ENCODE measurements at regions not wholly inside any gene's neighbourhood (a gene's known extent, or its start where the extent isn't known, plus 50 kb on each side); places are given as distances from the start of the nearest gene placed in this dataset.

DNA sequence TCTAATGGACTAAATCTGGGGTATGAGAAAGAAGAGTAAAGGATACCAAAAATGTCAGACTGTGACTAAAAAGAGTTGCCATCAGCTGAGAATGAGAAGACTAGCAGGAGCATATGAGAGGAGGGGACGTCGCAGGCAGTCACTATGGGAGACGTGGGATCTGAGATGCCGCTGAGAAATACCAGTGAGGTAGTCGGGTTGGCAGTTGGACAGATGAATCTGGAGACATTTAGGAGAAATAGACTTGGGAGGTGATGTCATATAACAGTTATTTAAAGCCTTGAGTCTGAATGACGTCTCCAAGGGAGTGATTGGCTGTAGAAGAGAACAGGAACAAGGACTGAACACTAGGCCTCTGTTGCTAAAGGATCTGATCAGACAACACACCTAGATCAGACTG is 51.5 kb upstream of the TRIM26 start:
- H3K4me3 Mint-ChIP-seq: no peak overlapping the region
- Histone ChIP-seq H3K27ac (ENCODE audit: low read depth in 1 of 2, low read length in 2 of 2) (no peak overlapping the region), H3K27me3 (ENCODE audit: control insufficient read depth in 2 of 2, insufficient read depth in 2 of 2, low read length in 2 of 2) (peaks cover 6 to 11% of the 10 kb centered on the region in 2 donors), H3K9me3 (replicated peaks in 1 of 2; ENCODE audit: control insufficient read depth in 1 of 2, insufficient read depth in 1 of 2, low read length in 2 of 2) (peaks cover 0 to 6% of the 10 kb centered on the region in 2 donors), H4K20me1 (ENCODE audit: insufficient read depth, low read length) (no peaks in the 10 kb centered on the region), H3K4me3 (replicated peaks in 1 of 3; ENCODE audit: low read depth in 2 of 3, low read length in 3 of 3) (no peak overlapping the region), H3K79me2 (ENCODE audit: insufficient read depth, low read length) (no peaks in the 10 kb centered on the region), H3K4me2 (replicated peaks; ENCODE audit: extremely low read depth, low read length, poor library complexity, severe bottlenecking) (no peak overlapping the region), H3K36me3 (replicated peaks in 1 of 2; ENCODE audit: control insufficient read depth in 1 of 2, insufficient read depth in 2 of 2, low read length in 2 of 2) (no peaks in the 10 kb centered on the region), H3K4me1 (ENCODE audit: control insufficient read depth in 1 of 2, insufficient read depth in 2 of 2, low read length in 2 of 2) (peaks cover 7 to 8% of the 10 kb centered on the region in 2 donors), H3K9ac (ENCODE audit: insufficient read depth, low read length, poor library complexity, severe bottlenecking) (no peak overlapping the region), H2AFZ (ENCODE audit: insufficient read depth, low read depth, low read length, poor library complexity, severe bottlenecking) (no peak overlapping the region)
- TF ChIP-seq, protein P1, sequence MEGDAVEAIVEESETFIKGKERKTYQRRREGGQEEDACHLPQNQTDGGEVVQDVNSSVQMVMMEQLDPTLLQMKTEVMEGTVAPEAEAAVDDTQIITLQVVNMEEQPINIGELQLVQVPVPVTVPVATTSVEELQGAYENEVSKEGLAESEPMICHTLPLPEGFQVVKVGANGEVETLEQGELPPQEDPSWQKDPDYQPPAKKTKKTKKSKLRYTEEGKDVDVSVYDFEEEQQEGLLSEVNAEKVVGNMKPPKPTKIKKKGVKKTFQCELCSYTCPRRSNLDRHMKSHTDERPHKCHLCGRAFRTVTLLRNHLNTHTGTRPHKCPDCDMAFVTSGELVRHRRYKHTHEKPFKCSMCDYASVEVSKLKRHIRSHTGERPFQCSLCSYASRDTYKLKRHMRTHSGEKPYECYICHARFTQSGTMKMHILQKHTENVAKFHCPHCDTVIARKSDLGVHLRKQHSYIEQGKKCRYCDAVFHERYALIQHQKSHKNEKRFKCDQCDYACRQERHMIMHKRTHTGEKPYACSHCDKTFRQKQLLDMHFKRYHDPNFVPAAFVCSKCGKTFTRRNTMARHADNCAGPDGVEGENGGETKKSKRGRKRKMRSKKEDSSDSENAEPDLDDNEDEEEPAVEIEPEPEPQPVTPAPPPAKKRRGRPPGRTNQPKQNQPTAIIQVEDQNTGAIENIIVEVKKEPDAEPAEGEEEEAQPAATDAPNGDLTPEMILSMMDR (IDR thresholded peaks at IDR 0.05): no peak
- intact Hi-C loops (cut with micrococcal nuclease): no loop called here
- DNase-seq: no peak
- peaks cover 12% of the 10 kb centered on the region for H3K4me1 Mint-ChIP-seq
- peaks cover 13 to 23% (median 22%) of the 10 kb centered on the region in 3 donors for H3K27me3 Mint-ChIP-seq (ENCODE audit: low read depth in 3 of 3)
- peaks cover 2 to 8% (median 6%) of the 10 kb centered on the region in 7 donors for H3K9me3 Mint-ChIP-seq
- H3K36me3 Mint-ChIP-seq: peaks cover 13 to 25% of the 10 kb centered on the region in 2 donors
- 80% methylated on average over 6 of the region's 6 CpGs for WGBS (ENCODE audit: insufficient coverage)
- no peak overlapping the region for H3K27ac Mint-ChIP-seq

DNA sequence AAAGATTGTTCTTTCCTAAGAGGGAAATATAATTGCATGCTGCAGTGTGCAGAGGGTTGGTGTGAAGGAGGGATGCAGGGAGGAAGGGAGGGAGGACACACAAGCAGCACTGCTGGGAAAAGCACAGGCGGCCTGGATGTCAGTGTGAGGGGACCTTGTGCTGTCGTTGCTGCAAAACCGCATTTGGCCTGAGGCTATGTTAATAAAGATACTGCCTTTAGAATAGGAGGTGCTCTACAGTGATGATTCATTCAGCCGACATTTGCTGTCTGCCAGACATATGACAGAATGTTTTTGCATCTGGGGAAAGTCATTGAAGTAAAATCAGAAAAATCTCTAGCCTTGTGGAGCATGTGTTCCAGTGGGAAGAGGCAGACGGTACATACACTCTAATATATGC is 50.5 kb upstream of the TRIM26 start:
- TF ChIP-seq, protein P1 (IDR thresholded peaks at IDR 0.05): no peak
- peaks cover 9 to 11% of the 10 kb centered on the region in 2 donors for H3K27me3 ChIP-seq (ENCODE audit: control insufficient read depth in 2 of 2, insufficient read depth in 2 of 2, low read length in 2 of 2)
- H3K9me3 ChIP-seq (replicated peaks in 1 of 2; ENCODE audit: control insufficient read depth in 1 of 2, insufficient read depth in 1 of 2, low read length in 2 of 2): peaks cover 0 to 6% of the 10 kb centered on the region in 2 donors
- no peak overlapping the region for H3K9ac ChIP-seq (ENCODE audit: insufficient read depth, low read length, poor library complexity, severe bottlenecking)
- H3K36me3 ChIP-seq (replicated peaks in 1 of 2; ENCODE audit: control insufficient read depth in 1 of 2, insufficient read depth in 2 of 2, low read length in 2 of 2): no peaks in the 10 kb centered on the region
- peaks cover 18% of the 10 kb centered on the region for H3K4me1 Mint-ChIP-seq
- peaks cover 17 to 32% (median 27%) of the 10 kb centered on the region in 3 donors for H3K27me3 Mint-ChIP-seq (ENCODE audit: low read depth in 3 of 3)
- no peak overlapping the region for H2AFZ ChIP-seq (ENCODE audit: insufficient read depth, low read depth, low read length, poor library complexity, severe bottlenecking)
- H3K4me3 ChIP-seq (replicated peaks in 1 of 3; ENCODE audit: low read depth in 2 of 3, low read length in 3 of 3): no peak overlapping the region
- no peaks in the 10 kb centered on the region for H3K79me2 ChIP-seq (ENCODE audit: insufficient read depth, low read length)
- peaks cover 8 to 11% of the 10 kb centered on the region in 2 donors for H3K4me1 ChIP-seq (ENCODE audit: control insufficient read depth in 1 of 2, insufficient read depth in 2 of 2, low read length in 2 of 2)
- 90% methylated on average over 2 of the region's 5 CpGs for WGBS (ENCODE audit: insufficient coverage)
- H3K27ac ChIP-seq (ENCODE audit: low read depth in 1 of 2, low read length in 2 of 2): no peak overlapping the region
- no peak overlapping the region for H3K4me3 Mint-ChIP-seq
- no peak overlapping the region for H3K4me2 ChIP-seq (replicated peaks; ENCODE audit: extremely low read depth, low read length, poor library complexity, severe bottlenecking)
- intact Hi-C loops (cut with micrococcal nuclease): no loop called here
- H3K9me3 Mint-ChIP-seq: peaks cover 2 to 11% (median 5%) of the 10 kb centered on the region in 7 donors
- no peak for DNase-seq
- H4K20me1 ChIP-seq (ENCODE audit: insufficient read depth, low read length): no peaks in the 10 kb centered on the region
- H3K27ac Mint-ChIP-seq: no peak overlapping the region
- peaks cover 13 to 25% of the 10 kb centered on the region in 2 donors for H3K36me3 Mint-ChIP-seq
